ENCODE measurements at regions not wholly inside any gene's neighbourhood (a gene's known extent, or its start where the extent isn't known, plus 50 kb on each side); places are given as distances from the start of the nearest gene placed in this dataset.

GRCh38 chr17:71881041-71881440 is 239.8 kb upstream of the SOX9 start:
- no peak for TF ChIP-seq CTCF (IDR thresholded peaks at IDR 0.05; ENCODE audit: low read depth, low read length, missing input control)
- no peak for TF ChIP-seq TAF1 (conservative IDR thresholded peaks at IDR 0.05)
- TF ChIP-seq MAX (IDR thresholded peaks at IDR 0.05), result no peak
- no peak for TF ChIP-seq RAD21 (IDR thresholded peaks at IDR 0.05)
- no peak for TF ChIP-seq HNF4A (conservative IDR thresholded peaks at IDR 0.05)
- no peak for TF ChIP-seq ZBTB33 (IDR thresholded peaks at IDR 0.05)
- no peak for TF ChIP-seq YY1 (IDR thresholded peaks at IDR 0.05)
- no peak for TF ChIP-seq REST (IDR thresholded peaks at IDR 0.05)
- no peak for TF ChIP-seq GABPA (IDR thresholded peaks at IDR 0.05 in 1 of 2, conservative IDR thresholded peaks at IDR 0.05 in 1 of 2)

Data from liver (tissue), 3 donors.